Globus pallidus (tissue), 1 donor: ENCODE measurements at regions not wholly inside any gene's neighbourhood (a gene's known extent, or its start where the extent isn't known, plus 50 kb on each side); places are given as distances from the start of the nearest gene placed in this dataset.

ENCODE experiments used
- DNase-seq: peaks from one replicate; pipeline ENCODE4 v3.0.0-alpha.2; 2015; ENCODE audit warnings: low spot score

- no peak for DNase-seq
These were observed 180.4 kb upstream of the DAB2 start for GRCh38 chr5:39605145-39605544.

- DNase-seq: no peak
These were observed 179.7 kb upstream of the DAB2 start for GRCh38 chr5:39604491-39604890.

- DNase-seq: no peak
These were observed 175.1 kb upstream of the DAB2 start for GRCh38 chr5:39599721-39600431.

- no peak for DNase-seq
These were observed 174.0 kb upstream of the DAB2 start for GRCh38 chr5:39598661-39599248.

- no peak for DNase-seq
These were observed 163.4 kb upstream of the DAB2 start for GRCh38 chr5:39588179-39588578.

- no peak for DNase-seq
These were observed 162.9 kb upstream of the DAB2 start for GRCh38 chr5:39587675-39588074.

GRCh38 chr5:39586185-39586584, 161.4 kb upstream of the DAB2 start:
- DNase-seq: no peak

- no peak for DNase-seq
These were observed 160.1 kb upstream of the DAB2 start for GRCh38 chr5:39584927-39585326.

GRCh38 chr5:39580702-39581453, 156.1 kb upstream of the DAB2 start:
- DNase-seq: no peak

GRCh38 chr5:39579750-39580149, 155.0 kb upstream of the DAB2 start:
- DNase-seq: no peak

- peak; percentile 10 for DNase-seq
These were observed 154.2 kb upstream of the DAB2 start for GRCh38 chr5:39578887-39579497.

- DNase-seq: no peak
These were observed 152.7 kb upstream of the DAB2 start for GRCh38 chr5:39577529-39577928.

- DNase-seq: peak; percentile 19
These were observed 145.7 kb upstream of the DAB2 start for GRCh38 chr5:39570403-39571027.

GRCh38 chr5:39569857-39570256, 145.1 kb upstream of the DAB2 start:
- no peak for DNase-seq

- DNase-seq: no peak
These were observed 142.1 kb upstream of the DAB2 start for GRCh38 chr5:39566891-39567290.

- no peak for DNase-seq
These were observed 141.2 kb upstream of the DAB2 start for GRCh38 chr5:39566029-39566428.

- no peak for DNase-seq
These were observed 136.6 kb upstream of the DAB2 start for GRCh38 chr5:39561421-39561820.

GRCh38 chr5:39560726-39561125, 135.9 kb upstream of the DAB2 start:
- DNase-seq: no peak

- no peak for DNase-seq
These were observed 135.1 kb upstream of the DAB2 start for GRCh38 chr5:39559923-39560322.

GRCh38 chr5:39558541-39558940, 133.8 kb upstream of the DAB2 start:
- no peak for DNase-seq

- DNase-seq: no peak
These were observed 131.0 kb upstream of the DAB2 start for GRCh38 chr5:39555788-39556187.

- peak; percentile 49 for DNase-seq
These were observed 122.9 kb upstream of the DAB2 start for GRCh38 chr5:39547553-39548154.
